HCT116 (cell line): ENCODE measurements at regions not wholly inside any gene's neighbourhood (a gene's known extent, or its start where the extent isn't known, plus 50 kb on each side); places are given as distances from the start of the nearest gene placed in this dataset.

ENCODE experiments used
- ATAC-seq: fragments of 200-7000 bp; cut with Tn5 transposase; 2 replicates; pipeline ENCODE4 v1.9.1; 2020; ENCODE audit warnings: mild to moderate bottlenecking, moderate library complexity
- BruUV-seq: library from RNA; stranded (reverse); fragments of 400-500 nt; replicated peaks from 2 replicates; lab custom pipeline; 2021; lab: Mats Ljungman, UMichigan
- CTCF ChIA-PET: fragments of 300-600 bp; sonication (Branson Sonifier 250); formaldehyde crosslinking; loops from one replicate; lab custom pipeline; 2021; ENCODE audit warnings: antibody characterized with exemption; lab: Charles Lee
- POLR2A ChIA-PET: fragments of 300-600, 350-600 bp; sonication (Branson Sonifier 250); formaldehyde crosslinking; loops from one replicate; lab custom pipeline; 2021; ENCODE audit warnings: antibody characterized with exemption; lab: Charles Lee
- RAD21 ChIA-PET, 2 experiments: fragments of 300-600 bp; sonication (Branson Sonifier 250); formaldehyde crosslinking; loops; one replicate each; lab custom pipeline; 2023; ENCODE audit warnings: low total read pairs in 2 of 2; ENCODE audit not compliant: uncharacterized antibody in 2 of 2, unreplicated experiment in 2 of 2, low non-redundant PET in 1 of 2; lab: Charles Lee
- DNase-seq: peaks from one replicate; pipeline ENCODE4 v3.0.0-alpha.2; 2010; ENCODE audit warnings: low read depth, low spot score
- H2AFZ ChIP-seq: fragments of 200-600 bp; shearing (Covaris generic), sonication (generic); 2 replicates; pipeline ENCODE4 v1.6.1; 2017; ENCODE audit warnings: low read depth, mixed run types, mixed read lengths, antibody characterized with exemption, low read length; ENCODE audit not compliant: poor library complexity, severe bottlenecking
- H3K27ac ChIP-seq: 2 replicates; pipeline ENCODE4 v1.5.1; 2012; ENCODE audit warnings: low read depth, low read length
- H3K27me3 ChIP-seq: fragments of 200-600 bp; sonication (generic); 2 replicates; pipeline ENCODE4 v1.6.1; 2016; ENCODE audit warnings: mixed run types, low read length, mixed read lengths; ENCODE audit not compliant: insufficient read depth
- H3K36me3 ChIP-seq, 2 experiments: fragments of 200-500 bp in 1 of 2; fragments of 200-600 bp in 1 of 2; sonication (Bioruptor generic) in 1 of 2; sonication (generic) in 1 of 2; 2 replicates each; pipeline versions ENCODE4 v1.5.1 to v1.6.1; 2014 to 2016; ENCODE audit warnings: low read length in 2 of 2, inconsistent platforms in 1 of 2, mixed read lengths in 1 of 2, mixed run types in 1 of 2; ENCODE audit not compliant: insufficient read depth in 2 of 2, control insufficient read depth in 1 of 2
- H3K4me1 ChIP-seq, 2 experiments: fragments of 200-600 bp in 1 of 2; sonication (generic) in 1 of 2; 2 replicates each; pipeline versions ENCODE4 v1.5.1 to v1.6.1; 2012 to 2017; ENCODE audit warnings: low read length in 2 of 2, inconsistent platforms in 1 of 2, mild to moderate bottlenecking in 1 of 2, mixed read lengths in 1 of 2, mixed run types in 1 of 2, moderate library complexity in 1 of 2; ENCODE audit not compliant: insufficient read depth in 2 of 2, control insufficient read depth in 1 of 2
- H3K4me2 ChIP-seq: fragments of 200-600 bp; sonication (generic); 2 replicates; pipeline ENCODE4 v1.6.1; 2017; ENCODE audit warnings: mixed run types, low read length, mixed read lengths
- H3K4me3 ChIP-seq, 2 experiments: fragments of 200-600 bp in 1 of 2; sonication (generic) in 1 of 2; replicated peaks in 1 of 2; 2 replicates each; pipeline ENCODE4 v1.5.1; 2011 to 2016; ENCODE audit warnings: low read length in 2 of 2, control low read depth in 1 of 2, low read depth in 1 of 2, mild to moderate bottlenecking in 1 of 2, mixed read lengths in 1 of 2, mixed run types in 1 of 2
- H3K79me2 ChIP-seq: fragments of 200-600 bp; sonication (generic); 2 replicates; pipeline ENCODE4 v1.6.1; 2017; ENCODE audit warnings: mild to moderate bottlenecking, mixed run types, low read length, moderate library complexity, mixed read lengths; ENCODE audit not compliant: insufficient read depth
- H3K9ac ChIP-seq: fragments of 200-600 bp; sonication (generic); 2 replicates; pipeline ENCODE4 v1.6.1; 2016; ENCODE audit warnings: low read length, mixed read lengths
- H3K9me2 ChIP-seq: fragments of 200-600 bp; sonication (generic), shearing (Covaris generic); 2 replicates; pipeline ENCODE4 v1.6.1; 2017; ENCODE audit warnings: mixed run types, mild to moderate bottlenecking, moderate library complexity; ENCODE audit not compliant: insufficient read depth
- H3K9me3 ChIP-seq, 2 experiments: fragments of 200-500 bp in 1 of 2; fragments of 200-600 bp in 1 of 2; sonication (Bioruptor generic) in 1 of 2; sonication (generic) in 1 of 2; 2 replicates each; pipeline ENCODE4 v1.6.1; 2014 to 2017; ENCODE audit warnings: low read length in 2 of 2, mixed read lengths in 2 of 2, inconsistent platforms in 1 of 2, low read depth in 1 of 2, mild to moderate bottlenecking in 1 of 2, mixed run types in 1 of 2, moderate library complexity in 1 of 2; ENCODE audit not compliant: control insufficient read depth in 1 of 2, insufficient read depth in 1 of 2
- H4K20me1 ChIP-seq: fragments of 200-600 bp; sonication (generic), shearing (Covaris generic); 2 replicates; pipeline ENCODE4 v1.6.1; 2017; ENCODE audit warnings: mixed run types, mild to moderate bottlenecking, moderate library complexity; ENCODE audit not compliant: insufficient read depth
- CBX3 ChIP-seq: IDR thresholded peaks from 2 replicates; pipeline ENCODE4 v1.6.1; 2012; ENCODE audit warnings: low read depth
- CEBPB ChIP-seq: IDR thresholded peaks from 2 replicates; pipeline ENCODE4 v1.6.1; 2012; ENCODE audit warnings: low read depth
- EGR1 ChIP-seq: IDR thresholded peaks from 2 replicates; pipeline ENCODE4 v1.6.1; 2012; ENCODE audit warnings: low read depth
- EZH2 ChIP-seq: fragments of 200-600 bp; sonication (generic); IDR thresholded peaks from 2 replicates; pipeline ENCODE4 v1.6.1; 2017; ENCODE audit warnings: antibody characterized with exemption, mixed run types
- EZH2phosphoT487 ChIP-seq: fragments of 200-600 bp; IDR thresholded peaks from 2 replicates; pipeline ENCODE4 v1.6.1; 2018; ENCODE audit warnings: antibody characterized with exemption, borderline replicate concordance
- FOSL1 ChIP-seq: IDR thresholded peaks from 2 replicates; pipeline ENCODE4 v1.6.1; 2012; ENCODE audit warnings: low read depth
- JUND ChIP-seq: IDR thresholded peaks from 2 replicates; pipeline ENCODE4 v1.6.1; 2012
- POLR2A ChIP-seq: IDR thresholded peaks from 2 replicates; pipeline ENCODE4 v1.7.0; 2011; ENCODE audit warnings: borderline replicate concordance; ENCODE audit not compliant: insufficient read depth, insufficient read length; ENCODE audit errors: extremely low read depth
- POLR2AphosphoS5 ChIP-seq: IDR thresholded peaks from 2 replicates; pipeline ENCODE4 v1.6.1; 2011; ENCODE audit warnings: mild to moderate bottlenecking, low read depth, low read length, moderate library complexity
- SP1 ChIP-seq: IDR thresholded peaks from 2 replicates; pipeline ENCODE4 v1.6.1; 2012; ENCODE audit warnings: low read depth
- YY1 ChIP-seq: IDR thresholded peaks from 2 replicates; pipeline ENCODE4 v1.6.1; 2011; ENCODE audit warnings: low read length, low read depth, moderate library complexity, mild to moderate bottlenecking; ENCODE audit not compliant: insufficient replicate concordance; ENCODE audit errors: extremely low read depth
- ZFX ChIP-seq: fragments of 450-650 bp; IDR thresholded peaks from 2 replicates; pipeline ENCODE4 v1.6.1; 2017
- intact Hi-C: fragments of 100-400 bp; cut with micrococcal nuclease; formaldehyde crosslinking; loops from 2 replicates; pipeline ENCODE4 v1.10.0; 2022
- TF ChIP-seq, protein P1 (sequence below): IDR thresholded peaks from 2 replicates; pipeline ENCODE4 v1.6.1; 2011; ENCODE audit warnings: mild to moderate bottlenecking, low read length, moderate library complexity; ENCODE audit not compliant: insufficient replicate concordance; ENCODE audit errors: extremely low read depth
- TF ChIP-seq, protein P2 (sequence below): IDR thresholded peaks from 2 replicates; pipeline ENCODE4 v1.6.1; 2012
- TF ChIP-seq, protein P3 (sequence below): IDR thresholded peaks from 2 replicates; pipeline ENCODE4 v1.6.1; 2012
- TF ChIP-seq, protein P4 (sequence below): IDR thresholded peaks from 2 replicates; pipeline ENCODE4 v1.6.1; 2012; ENCODE audit warnings: low read depth
- TF ChIP-seq, protein P5 (sequence below), 3 experiments: fragments of 200-600 bp in 1 of 3; sonication (generic) in 1 of 3; IDR thresholded peaks in 2 of 3; conservative IDR thresholded peaks in 1 of 3; 2 replicates each; pipeline ENCODE4 v1.5.1; 2012 to 2017; ENCODE audit warnings: low read depth in 2 of 3, low read length in 2 of 3, antibody characterized with exemption in 1 of 3, borderline replicate concordance in 1 of 3, control low read depth in 1 of 3, mild to moderate bottlenecking in 1 of 3, mixed read lengths in 1 of 3, mixed run types in 1 of 3, moderate library complexity in 1 of 3; ENCODE audit not compliant: insufficient read depth in 1 of 3

DNA sequence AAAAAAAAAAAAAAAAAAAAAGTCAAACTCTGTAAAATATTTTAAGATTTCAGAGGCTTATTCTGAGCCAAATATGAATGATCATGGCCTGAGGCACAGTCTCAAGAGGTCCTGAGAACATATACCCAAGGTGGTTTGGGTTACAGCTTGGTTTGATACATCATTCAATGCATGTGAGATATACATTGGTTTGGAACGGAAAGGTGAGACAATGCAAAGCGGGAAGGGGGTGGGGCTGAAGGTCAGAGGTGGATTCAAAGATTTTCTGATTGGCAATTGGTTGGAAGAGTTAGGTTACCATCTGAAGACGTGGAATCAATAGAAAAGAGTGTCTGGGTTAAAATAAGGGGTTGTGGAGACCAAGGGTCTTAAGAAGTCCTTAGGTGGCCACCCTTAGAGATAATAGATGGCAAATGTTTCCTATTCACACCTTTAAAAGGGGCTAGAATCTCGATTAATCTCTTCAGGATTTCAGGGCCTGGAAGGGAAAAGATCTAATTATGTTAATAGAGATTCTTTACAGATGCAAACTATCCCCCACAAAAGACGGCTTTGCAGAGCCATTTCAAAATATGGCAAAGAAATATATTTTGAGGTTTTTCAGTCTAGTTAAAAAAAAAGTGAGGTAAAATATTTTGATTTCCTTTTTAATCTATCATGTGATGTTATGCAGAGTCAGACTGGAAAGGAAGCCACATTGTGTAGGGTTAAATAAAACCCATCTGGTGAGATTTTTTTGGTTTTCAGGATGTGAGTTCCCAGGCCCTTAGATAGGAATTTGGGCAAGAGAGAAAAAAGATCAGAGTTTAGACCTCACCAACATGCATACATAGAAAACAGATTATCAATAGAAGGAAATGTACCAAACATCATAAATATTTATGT is 173.8 kb upstream of the CNOT2 start:
- CTCF ChIA-PET: no interaction called here
- TF ChIP-seq, protein P1, sequence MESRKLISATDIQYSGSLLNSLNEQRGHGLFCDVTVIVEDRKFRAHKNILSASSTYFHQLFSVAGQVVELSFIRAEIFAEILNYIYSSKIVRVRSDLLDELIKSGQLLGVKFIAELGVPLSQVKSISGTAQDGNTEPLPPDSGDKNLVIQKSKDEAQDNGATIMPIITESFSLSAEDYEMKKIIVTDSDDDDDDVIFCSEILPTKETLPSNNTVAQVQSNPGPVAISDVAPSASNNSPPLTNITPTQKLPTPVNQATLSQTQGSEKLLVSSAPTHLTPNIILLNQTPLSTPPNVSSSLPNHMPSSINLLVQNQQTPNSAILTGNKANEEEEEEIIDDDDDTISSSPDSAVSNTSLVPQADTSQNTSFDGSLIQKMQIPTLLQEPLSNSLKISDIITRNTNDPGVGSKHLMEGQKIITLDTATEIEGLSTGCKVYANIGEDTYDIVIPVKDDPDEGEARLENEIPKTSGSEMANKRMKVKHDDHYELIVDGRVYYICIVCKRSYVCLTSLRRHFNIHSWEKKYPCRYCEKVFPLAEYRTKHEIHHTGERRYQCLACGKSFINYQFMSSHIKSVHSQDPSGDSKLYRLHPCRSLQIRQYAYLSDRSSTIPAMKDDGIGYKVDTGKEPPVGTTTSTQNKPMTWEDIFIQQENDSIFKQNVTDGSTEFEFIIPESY: no peak
- TF ChIP-seq, protein P2, sequence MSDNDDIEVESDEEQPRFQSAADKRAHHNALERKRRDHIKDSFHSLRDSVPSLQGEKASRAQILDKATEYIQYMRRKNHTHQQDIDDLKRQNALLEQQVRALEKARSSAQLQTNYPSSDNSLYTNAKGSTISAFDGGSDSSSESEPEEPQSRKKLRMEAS: no peak
- TF ChIP-seq JUND (no peak), EZH2 (no peak), CBX3 (no peak), POLR2AphosphoS5 (no peak), EZH2phosphoT487 (no peak), FOSL1 (no peak), SP1 (no peak), YY1 (no peak), ZFX (no peak), CEBPB (no peak), EGR1 (no peak), POLR2A (no peak)
- TF ChIP-seq, protein P3, sequence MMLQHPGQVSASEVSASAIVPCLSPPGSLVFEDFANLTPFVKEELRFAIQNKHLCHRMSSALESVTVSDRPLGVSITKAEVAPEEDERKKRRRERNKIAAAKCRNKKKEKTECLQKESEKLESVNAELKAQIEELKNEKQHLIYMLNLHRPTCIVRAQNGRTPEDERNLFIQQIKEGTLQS: no peak
- TF ChIP-seq, protein P4, sequence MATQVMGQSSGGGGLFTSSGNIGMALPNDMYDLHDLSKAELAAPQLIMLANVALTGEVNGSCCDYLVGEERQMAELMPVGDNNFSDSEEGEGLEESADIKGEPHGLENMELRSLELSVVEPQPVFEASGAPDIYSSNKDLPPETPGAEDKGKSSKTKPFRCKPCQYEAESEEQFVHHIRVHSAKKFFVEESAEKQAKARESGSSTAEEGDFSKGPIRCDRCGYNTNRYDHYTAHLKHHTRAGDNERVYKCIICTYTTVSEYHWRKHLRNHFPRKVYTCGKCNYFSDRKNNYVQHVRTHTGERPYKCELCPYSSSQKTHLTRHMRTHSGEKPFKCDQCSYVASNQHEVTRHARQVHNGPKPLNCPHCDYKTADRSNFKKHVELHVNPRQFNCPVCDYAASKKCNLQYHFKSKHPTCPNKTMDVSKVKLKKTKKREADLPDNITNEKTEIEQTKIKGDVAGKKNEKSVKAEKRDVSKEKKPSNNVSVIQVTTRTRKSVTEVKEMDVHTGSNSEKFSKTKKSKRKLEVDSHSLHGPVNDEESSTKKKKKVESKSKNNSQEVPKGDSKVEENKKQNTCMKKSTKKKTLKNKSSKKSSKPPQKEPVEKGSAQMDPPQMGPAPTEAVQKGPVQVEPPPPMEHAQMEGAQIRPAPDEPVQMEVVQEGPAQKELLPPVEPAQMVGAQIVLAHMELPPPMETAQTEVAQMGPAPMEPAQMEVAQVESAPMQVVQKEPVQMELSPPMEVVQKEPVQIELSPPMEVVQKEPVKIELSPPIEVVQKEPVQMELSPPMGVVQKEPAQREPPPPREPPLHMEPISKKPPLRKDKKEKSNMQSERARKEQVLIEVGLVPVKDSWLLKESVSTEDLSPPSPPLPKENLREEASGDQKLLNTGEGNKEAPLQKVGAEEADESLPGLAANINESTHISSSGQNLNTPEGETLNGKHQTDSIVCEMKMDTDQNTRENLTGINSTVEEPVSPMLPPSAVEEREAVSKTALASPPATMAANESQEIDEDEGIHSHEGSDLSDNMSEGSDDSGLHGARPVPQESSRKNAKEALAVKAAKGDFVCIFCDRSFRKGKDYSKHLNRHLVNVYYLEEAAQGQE: no peak
- TF ChIP-seq, protein P5, sequence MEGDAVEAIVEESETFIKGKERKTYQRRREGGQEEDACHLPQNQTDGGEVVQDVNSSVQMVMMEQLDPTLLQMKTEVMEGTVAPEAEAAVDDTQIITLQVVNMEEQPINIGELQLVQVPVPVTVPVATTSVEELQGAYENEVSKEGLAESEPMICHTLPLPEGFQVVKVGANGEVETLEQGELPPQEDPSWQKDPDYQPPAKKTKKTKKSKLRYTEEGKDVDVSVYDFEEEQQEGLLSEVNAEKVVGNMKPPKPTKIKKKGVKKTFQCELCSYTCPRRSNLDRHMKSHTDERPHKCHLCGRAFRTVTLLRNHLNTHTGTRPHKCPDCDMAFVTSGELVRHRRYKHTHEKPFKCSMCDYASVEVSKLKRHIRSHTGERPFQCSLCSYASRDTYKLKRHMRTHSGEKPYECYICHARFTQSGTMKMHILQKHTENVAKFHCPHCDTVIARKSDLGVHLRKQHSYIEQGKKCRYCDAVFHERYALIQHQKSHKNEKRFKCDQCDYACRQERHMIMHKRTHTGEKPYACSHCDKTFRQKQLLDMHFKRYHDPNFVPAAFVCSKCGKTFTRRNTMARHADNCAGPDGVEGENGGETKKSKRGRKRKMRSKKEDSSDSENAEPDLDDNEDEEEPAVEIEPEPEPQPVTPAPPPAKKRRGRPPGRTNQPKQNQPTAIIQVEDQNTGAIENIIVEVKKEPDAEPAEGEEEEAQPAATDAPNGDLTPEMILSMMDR (IDR thresholded peaks at IDR 0.05 in 2 of 3, conservative IDR thresholded peaks at IDR 0.05 in 1 of 3; ENCODE audit: borderline replicate concordance in 1 of 3, insufficient read depth in 1 of 3, low read depth in 2 of 3, low read length in 2 of 3): no peak
- no peaks in the 10 kb centered on the region for H3K9me2 ChIP-seq
- no peak overlapping the region for H3K4me2 ChIP-seq
- H2AFZ ChIP-seq: no peak overlapping the region
- H4K20me1 ChIP-seq: no peaks in the 10 kb centered on the region
- no peak overlapping the region for H3K9ac ChIP-seq
- POLR2A ChIA-PET: no interaction called here
- H3K4me3 ChIP-seq: no peak overlapping the region
- no peaks in the 10 kb centered on the region for H3K4me1 ChIP-seq
- no peaks in the 10 kb centered on the region for H3K27me3 ChIP-seq
- H3K27ac ChIP-seq: no peak overlapping the region
- H3K36me3 ChIP-seq: no peaks in the 10 kb centered on the region
- RAD21 ChIA-PET: no interaction called here
- no peak for DNase-seq
- ATAC-seq: no peak
- intact Hi-C loops: no loop called here
- BruUV-seq: no TSS peak
- no peaks in the 10 kb centered on the region for H3K9me3 ChIP-seq
- no peaks in the 10 kb centered on the region for H3K79me2 ChIP-seq
